ENCODE measurements at regions not wholly inside any gene's neighbourhood (a gene's known extent, or its start where the extent isn't known, plus 50 kb on each side); places are given as distances from the start of the nearest gene placed in this dataset.

GRCh38 chr12:47433876-47434275 lies 272.0 kb downstream of the RPAP3 start:
- H3K79me1 ChIP-seq (ENCODE audit: low read depth in 1 of 2, low read length in 2 of 2) = no peaks in the 10 kb centered on the region
- H3K27me3 ChIP-seq (ENCODE audit: control insufficient read depth, insufficient read depth, low read length) = no peaks in the 10 kb centered on the region
- no peaks in the 10 kb centered on the region for H3K36me3 ChIP-seq (ENCODE audit: control insufficient read depth, insufficient read depth, low read length)
- dilution Hi-C loops (cut with HindIII; ENCODE audit: low sequenced_read_pairs, unreplicated experiment) = no loop called here
- no peak overlapping the region for H3K4ac ChIP-seq (ENCODE audit: low read depth, low read length)
- ATAC-seq (ENCODE audit: low read depth) (peak; percentile 54; the same call in 1 of the 2 replicates), DNase-seq (peak; percentile 67)
- H3K4me1 ChIP-seq (ENCODE audit: control insufficient read depth, insufficient read depth, low read length) = no peaks in the 10 kb centered on the region
- no peak overlapping the region for H2BK5ac ChIP-seq (ENCODE audit: low read depth, low read length, poor library complexity, severe bottlenecking)
- H3K4me3 ChIP-seq (ENCODE audit: insufficient read depth, low read depth, low read length) = no peak overlapping the region
- H2AK5ac ChIP-seq (ENCODE audit: low read depth, low read length) = no peak overlapping the region
- no peak overlapping the region for H2AK9ac ChIP-seq (replicated peaks; ENCODE audit: low read depth, low read length, poor library complexity)
- POLR2A ChIA-PET (ENCODE audit: unreplicated experiment) = no interaction called here
- no peak overlapping the region for H4K91ac ChIP-seq (ENCODE audit: insufficient read depth, low read depth, low read length)
- H3K9me1 ChIP-seq (ENCODE audit: insufficient read depth, low read length) = no peaks in the 10 kb centered on the region
- H2AFZ ChIP-seq (replicated peaks; ENCODE audit: low read length, poor library complexity) = no peak overlapping the region
- H4K8ac ChIP-seq (ENCODE audit: low read depth in 2 of 2, low read length in 2 of 2) = no peak overlapping the region
- intact Hi-C loops (cut with micrococcal nuclease) = no loop called here
- H4K5ac ChIP-seq (ENCODE audit: low read depth, low read length) = no peak overlapping the region
- H3K4me2 ChIP-seq (ENCODE audit: low read depth, low read length) = no peak overlapping the region
- no peak overlapping the region for H3K56ac ChIP-seq (ENCODE audit: extremely low read depth, insufficient read depth, low read length)
- no peak overlapping the region for H3K27ac ChIP-seq (ENCODE audit: insufficient read depth, low read length)
- no peaks in the 10 kb centered on the region for H3K9me3 ChIP-seq (ENCODE audit: control insufficient read depth, insufficient read depth, low read length)
- no peak overlapping the region for H3K18ac ChIP-seq (ENCODE audit: low read depth, low read length)
- H4K20me1 ChIP-seq (ENCODE audit: insufficient read depth, low read length) = no peaks in the 10 kb centered on the region
- H2BK15ac ChIP-seq (ENCODE audit: low read depth, low read length) = no peak overlapping the region
- no peak overlapping the region for H3K23ac ChIP-seq (ENCODE audit: low read depth, low read length)
- CTCF ChIA-PET = no interaction called here
- TF ChIP-seq FOS (IDR thresholded peaks at IDR 0.05; ENCODE audit: low read depth, low read length) (no peak), RAD21 (IDR thresholded peaks at IDR 0.05; ENCODE audit: low read length) (no peak), RFX5 (IDR thresholded peaks at IDR 0.05; ENCODE audit: low read depth, low read length) (no peak), CEBPB (IDR thresholded peaks at IDR 0.05; ENCODE audit: low read depth, low read length) (no peak), POLR2A (IDR thresholded peaks at IDR 0.05; ENCODE audit: low read depth, low read length) (no peak), MXI1 (IDR thresholded peaks at IDR 0.05; ENCODE audit: borderline replicate concordance, low read depth, low read length) (no peak), RCOR1 (IDR thresholded peaks at IDR 0.05; ENCODE audit: insufficient replicate concordance, low read length) (no peak), MAFK (IDR thresholded peaks at IDR 0.05; ENCODE audit: low read depth, low read length) (no peak), NFE2L2 (IDR thresholded peaks at IDR 0.05; ENCODE audit: low read depth, low read length) (no peak), BHLHE40 (IDR thresholded peaks at IDR 0.05; ENCODE audit: low read depth, low read length) (no peak), MAZ (IDR thresholded peaks at IDR 0.05; ENCODE audit: borderline replicate concordance, low read depth, low read length) (no peak)
- TF ChIP-seq, protein P1, sequence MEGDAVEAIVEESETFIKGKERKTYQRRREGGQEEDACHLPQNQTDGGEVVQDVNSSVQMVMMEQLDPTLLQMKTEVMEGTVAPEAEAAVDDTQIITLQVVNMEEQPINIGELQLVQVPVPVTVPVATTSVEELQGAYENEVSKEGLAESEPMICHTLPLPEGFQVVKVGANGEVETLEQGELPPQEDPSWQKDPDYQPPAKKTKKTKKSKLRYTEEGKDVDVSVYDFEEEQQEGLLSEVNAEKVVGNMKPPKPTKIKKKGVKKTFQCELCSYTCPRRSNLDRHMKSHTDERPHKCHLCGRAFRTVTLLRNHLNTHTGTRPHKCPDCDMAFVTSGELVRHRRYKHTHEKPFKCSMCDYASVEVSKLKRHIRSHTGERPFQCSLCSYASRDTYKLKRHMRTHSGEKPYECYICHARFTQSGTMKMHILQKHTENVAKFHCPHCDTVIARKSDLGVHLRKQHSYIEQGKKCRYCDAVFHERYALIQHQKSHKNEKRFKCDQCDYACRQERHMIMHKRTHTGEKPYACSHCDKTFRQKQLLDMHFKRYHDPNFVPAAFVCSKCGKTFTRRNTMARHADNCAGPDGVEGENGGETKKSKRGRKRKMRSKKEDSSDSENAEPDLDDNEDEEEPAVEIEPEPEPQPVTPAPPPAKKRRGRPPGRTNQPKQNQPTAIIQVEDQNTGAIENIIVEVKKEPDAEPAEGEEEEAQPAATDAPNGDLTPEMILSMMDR (conservative IDR thresholded peaks at IDR 0.05; ENCODE audit: low read depth, low read length) = no peak
- TF ChIP-seq, protein P2, sequence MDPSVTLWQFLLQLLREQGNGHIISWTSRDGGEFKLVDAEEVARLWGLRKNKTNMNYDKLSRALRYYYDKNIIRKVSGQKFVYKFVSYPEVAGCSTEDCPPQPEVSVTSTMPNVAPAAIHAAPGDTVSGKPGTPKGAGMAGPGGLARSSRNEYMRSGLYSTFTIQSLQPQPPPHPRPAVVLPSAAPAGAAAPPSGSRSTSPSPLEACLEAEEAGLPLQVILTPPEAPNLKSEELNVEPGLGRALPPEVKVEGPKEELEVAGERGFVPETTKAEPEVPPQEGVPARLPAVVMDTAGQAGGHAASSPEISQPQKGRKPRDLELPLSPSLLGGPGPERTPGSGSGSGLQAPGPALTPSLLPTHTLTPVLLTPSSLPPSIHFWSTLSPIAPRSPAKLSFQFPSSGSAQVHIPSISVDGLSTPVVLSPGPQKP (IDR thresholded peaks at IDR 0.05; ENCODE audit: borderline replicate concordance, low read depth, low read length) = no peak
- TF ChIP-seq, protein P3, sequence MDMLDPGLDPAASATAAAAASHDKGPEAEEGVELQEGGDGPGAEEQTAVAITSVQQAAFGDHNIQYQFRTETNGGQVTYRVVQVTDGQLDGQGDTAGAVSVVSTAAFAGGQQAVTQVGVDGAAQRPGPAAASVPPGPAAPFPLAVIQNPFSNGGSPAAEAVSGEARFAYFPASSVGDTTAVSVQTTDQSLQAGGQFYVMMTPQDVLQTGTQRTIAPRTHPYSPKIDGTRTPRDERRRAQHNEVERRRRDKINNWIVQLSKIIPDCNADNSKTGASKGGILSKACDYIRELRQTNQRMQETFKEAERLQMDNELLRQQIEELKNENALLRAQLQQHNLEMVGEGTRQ (IDR thresholded peaks at IDR 0.05; ENCODE audit: low read depth, low read length) = no peak
- no peak overlapping the region for H3K14ac ChIP-seq (replicated peaks; ENCODE audit: low read depth, low read length)
- no peak overlapping the region for H2BK20ac ChIP-seq (ENCODE audit: low read depth, low read length)
- BruUV-seq (replicated peaks) = no TSS peak
- H2BK120ac ChIP-seq (ENCODE audit: low read depth, low read length) = no peak overlapping the region
- in situ Hi-C loops (cut with MboI; ENCODE audit: low sequenced_read_pairs) = no loop called here
- H3K9ac ChIP-seq (ENCODE audit: low read depth, low read length) = no peak overlapping the region
